GM23338 (cell line): ENCODE measurements at regions not wholly inside any gene's neighbourhood (a gene's known extent, or its start where the extent isn't known, plus 50 kb on each side); places are given as distances from the start of the nearest gene placed in this dataset.

Source experiments
- ATAC-seq: fragments of 200-7000 bp; cut with Tn5 transposase; 3 replicates; pipeline ENCODE4 v1.9.1; 2020
- DNase-seq: peaks from one replicate; pipeline ENCODE4 v3.0.0-alpha.2; 2015; ENCODE audit warnings: low spot score
- H2AFZ ChIP-seq: fragments of 200-600 bp; sonication (generic); 2 replicates; pipeline ENCODE4 v1.8.0; 2016; ENCODE audit warnings: antibody characterized with exemption, mild to moderate bottlenecking, moderate library complexity
- H3F3A ChIP-seq: fragments of 200-600 bp; sonication (generic); replicated peaks from 2 replicates; pipeline ENCODE4 v1.8.0; 2017; ENCODE audit warnings: antibody characterized with exemption, mixed run types, low read depth
- H3K27ac ChIP-seq: fragments of 200-600 bp; sonication (generic); 2 replicates; pipeline ENCODE4 v1.6.1; 2016; ENCODE audit warnings: low read depth
- H3K27me3 ChIP-seq: fragments of 200-600 bp; sonication (generic); 2 replicates; pipeline ENCODE4 v1.8.0; 2016; ENCODE audit warnings: mild to moderate bottlenecking, mixed run types, moderate library complexity; ENCODE audit not compliant: insufficient read depth
- H3K36me3 ChIP-seq: fragments of 200-600 bp; sonication (generic); 2 replicates; pipeline ENCODE4 v1.8.0; 2016; ENCODE audit warnings: mild to moderate bottlenecking; ENCODE audit not compliant: insufficient read depth
- H3K4me1 ChIP-seq: fragments of 200-600 bp; sonication (generic); 2 replicates; pipeline ENCODE4 v1.8.0; 2016; ENCODE audit warnings: mild to moderate bottlenecking, moderate library complexity; ENCODE audit not compliant: insufficient read depth
- H3K4me2 ChIP-seq: fragments of 200-600 bp; sonication (generic); 2 replicates; pipeline ENCODE4 v1.7.1; 2017; ENCODE audit warnings: mixed run types
- H3K4me3 ChIP-seq: fragments of 200-600 bp; sonication (generic); 2 replicates; pipeline ENCODE4 v1.6.1; 2016; ENCODE audit warnings: mixed run types
- H3K79me2 ChIP-seq: fragments of 200-600 bp; sonication (generic); replicated peaks from 2 replicates; pipeline ENCODE4 v1.8.0; 2017; ENCODE audit warnings: mild to moderate bottlenecking; ENCODE audit not compliant: insufficient read depth
- H3K9me2 ChIP-seq: fragments of 200-600 bp; sonication (generic); 2 replicates; pipeline ENCODE4 v1.8.0; 2017; ENCODE audit not compliant: insufficient read depth
- H4K20me1 ChIP-seq: fragments of 200-600 bp; sonication (generic); replicated peaks from 2 replicates; pipeline ENCODE4 v1.8.0; 2017; ENCODE audit warnings: mild to moderate bottlenecking; ENCODE audit not compliant: insufficient read depth
- H3K27ac Mint-ChIP-seq: 2 replicates; pipeline ENCODE4 v1.8.0; 2020; ENCODE audit warnings: inconsistent platforms, mild to moderate bottlenecking, moderate library complexity, mixed read lengths
- H3K27me3 Mint-ChIP-seq: 3 replicates; pipeline ENCODE4 v1.8.0; 2022; ENCODE audit warnings: low read depth, mild to moderate bottlenecking, moderate library complexity, mixed read lengths, inconsistent platforms; ENCODE audit not compliant: insufficient read depth, poor library complexity
- H3K36me3 Mint-ChIP-seq: 3 replicates; pipeline ENCODE4 v1.8.0; 2021; ENCODE audit warnings: low read depth, mild to moderate bottlenecking, inconsistent platforms, moderate library complexity, mixed read lengths
- H3K4me1 Mint-ChIP-seq: 3 replicates; pipeline ENCODE4 v1.8.0; 2020; ENCODE audit warnings: mild to moderate bottlenecking, inconsistent platforms, mixed read lengths
- H3K4me3 Mint-ChIP-seq: 3 replicates; pipeline ENCODE4 v1.8.0; 2021; ENCODE audit warnings: moderate library complexity, mild to moderate bottlenecking, inconsistent platforms, mixed read lengths
- H3K9me3 Mint-ChIP-seq: 3 replicates; pipeline ENCODE4 v1.8.0; 2020; ENCODE audit warnings: moderate library complexity, mild to moderate bottlenecking, inconsistent platforms, mixed read lengths
- CREB1 ChIP-seq: fragments of 250-450 bp; sonication (Bioruptor Pico); IDR thresholded peaks from 2 replicates; pipeline ENCODE4 v1.5.0; 2020; ENCODE audit warnings: low read depth, mild to moderate bottlenecking, moderate library complexity
- CTCF ChIP-seq, 2 experiments: fragments of 200-600 bp in 1 of 2; sonication (generic) in 1 of 2; conservative IDR thresholded peaks; 2 replicates each; pipeline versions ENCODE4 v1.5.1 to v1.6.1; 2016 to 2017; ENCODE audit warnings: antibody characterized with exemption in 2 of 2, low read depth in 2 of 2, mild to moderate bottlenecking in 2 of 2, moderate library complexity in 1 of 2
- EZH2 ChIP-seq: fragments of 200-600 bp; sonication (generic); IDR thresholded peaks from one replicate; pipeline ENCODE4 v1.8.0; 2017; ENCODE audit warnings: antibody characterized with exemption, mild to moderate bottlenecking, low read depth; ENCODE audit not compliant: unreplicated experiment
- EZH2phosphoT487 ChIP-seq: fragments of 200-600 bp; sonication (generic); IDR thresholded peaks from one replicate; pipeline ENCODE4 v1.8.1; 2018; ENCODE audit warnings: antibody characterized with exemption; ENCODE audit not compliant: unreplicated experiment
- JUNB ChIP-seq: IDR thresholded peaks from one replicate; pipeline ENCODE4 v1.6.1; 2016; ENCODE audit warnings: antibody characterized with exemption; ENCODE audit not compliant: unreplicated experiment
- NANOG ChIP-seq: IDR thresholded peaks from 2 replicates; pipeline ENCODE4 v1.6.1; 2016; ENCODE audit warnings: antibody characterized with exemption, borderline replicate concordance
- POLR2AphosphoS5 ChIP-seq: IDR thresholded peaks from 2 replicates; pipeline ENCODE4 v1.6.1; 2016; ENCODE audit warnings: antibody characterized with exemption, low read depth
- REST ChIP-seq: IDR thresholded peaks from one replicate; pipeline ENCODE4 v1.6.1; 2018; ENCODE audit warnings: antibody characterized with exemption; ENCODE audit not compliant: unreplicated experiment
- STAT1 ChIP-seq: IDR thresholded peaks from one replicate; pipeline ENCODE4 v1.6.1; 2016; ENCODE audit warnings: antibody characterized with exemption; ENCODE audit not compliant: unreplicated experiment
- ZNF462 ChIP-seq: fragments of 250-450 bp; sonication (Bioruptor Pico); IDR thresholded peaks from 2 replicates; pipeline ENCODE4 v1.5.0; 2020; ENCODE audit warnings: mild to moderate bottlenecking, moderate library complexity

- H3K79me2 ChIP-seq: no peaks in the 10 kb centered on the region
- H4K20me1 ChIP-seq: no peaks in the 10 kb centered on the region
- ATAC-seq (no peak), DNase-seq (no peak)
- no peak overlapping the region for H3K4me2 ChIP-seq
- no peak overlapping the region for H3K27ac ChIP-seq
- H3K36me3 Mint-ChIP-seq: no peaks in the 10 kb centered on the region
- no peaks in the 10 kb centered on the region for H3K27me3 ChIP-seq
- H3K27ac Mint-ChIP-seq: no peak overlapping the region
- H3K27me3 Mint-ChIP-seq: peaks cover 4% of the 10 kb centered on the region
- peaks cover 6% of the 10 kb centered on the region for H3K4me1 Mint-ChIP-seq
- no peak overlapping the region for H3K4me3 ChIP-seq
- TF ChIP-seq STAT1 (no peak), JUNB (no peak), NANOG (no peak), EZH2phosphoT487 (no peak), CTCF (conservative IDR thresholded peaks at IDR 0.05; ENCODE audit: low read depth in 2 of 2) (no peak)
- no peak overlapping the region for H3K4me3 Mint-ChIP-seq
- H3F3A ChIP-seq: no peaks in the 10 kb centered on the region
- H3K9me3 Mint-ChIP-seq: no peaks in the 10 kb centered on the region
- H3K9me2 ChIP-seq: peaks cover 4% of the 10 kb centered on the region; the same call in 1 of the 2 replicates
- H2AFZ ChIP-seq: no peak overlapping the region
- H3K4me1 ChIP-seq: no peaks in the 10 kb centered on the region
- no peaks in the 10 kb centered on the region for H3K36me3 ChIP-seq
These were observed 110.1 kb upstream of the PITRM1 start for GRCh38 chr10:3282674-3283017.

- Mint-ChIP-seq H3K27me3 (peaks cover 4% of the 10 kb centered on the region), H3K4me1 (peaks cover 8% of the 10 kb centered on the region), H3K36me3 (no peaks in the 10 kb centered on the region), H3K4me3 (no peak overlapping the region), H3K27ac (no peak overlapping the region), H3K9me3 (no peaks in the 10 kb centered on the region; the same call in 2 of the 3 replicates)
- Histone ChIP-seq H3K4me3 (no peak overlapping the region), H3K36me3 (no peaks in the 10 kb centered on the region), H2AFZ (no peak overlapping the region), H3K4me1 (no peaks in the 10 kb centered on the region), H3K4me2 (no peak overlapping the region), H3K27me3 (no peaks in the 10 kb centered on the region), H4K20me1 (no peaks in the 10 kb centered on the region), H3K79me2 (no peaks in the 10 kb centered on the region), H3K27ac (no peak overlapping the region), H3F3A (no peaks in the 10 kb centered on the region), H3K9me2 (peaks cover 4% of the 10 kb centered on the region; the same call in 1 of the 2 replicates)
- no peak for ATAC-seq
- DNase-seq: no peak
- TF ChIP-seq EZH2phosphoT487 (no peak), EZH2 (no peak), REST (no peak), JUNB (no peak), ZNF462 (CRISPR knock-in tag) (no peak), NANOG (no peak), CREB1 (CRISPR knock-in tag) (no peak), POLR2AphosphoS5 (no peak)
These were observed 109.5 kb upstream of the PITRM1 start for GRCh38 chr10:3281941-3282673.
